NOMO-1 treated with DMSO at 0.1 percent for 48 hours (cell line): ENCODE measurements at regions not wholly inside any gene's neighbourhood (a gene's known extent, or its start where the extent isn't known, plus 50 kb on each side); places are given as distances from the start of the nearest gene placed in this dataset.
"Not testable (repeated sequence)": the region's sequence is repeated elsewhere in the genome, so short reads cannot be mapped to it uniquely, and the experiment has no call there.

Experiments
- DNase-seq: peaks from one replicate; lab custom pipeline; 2025; ENCODE audit not compliant: unreplicated experiment; lab: John Stamatoyannopoulos, UW

- no peak for DNase-seq
Measured at GRCh38 chr1:58257003-58257402, 289.5 kb downstream of the OMA1 start.

- no peak for DNase-seq
Measured at GRCh38 chr1:58256546-58256945, 290.0 kb downstream of the OMA1 start.

GRCh38 chr1:58256041-58256440 lies 290.5 kb downstream of the OMA1 start:
- no peak for DNase-seq

GRCh38 chr1:58255192-58255591 lies 291.3 kb downstream of the OMA1 start:
- no peak for DNase-seq

GRCh38 chr1:58251430-58252073 lies 295.0 kb downstream of the OMA1 start:
- DNase-seq, result peak; percentile 97

- DNase-seq, result no peak
Measured at GRCh38 chr1:58250587-58250948, 296.0 kb downstream of the OMA1 start.

GRCh38 chr1:58249737-58250586 lies 296.6 kb downstream of the OMA1 start:
- DNase-seq, result no peak

- DNase-seq, result no peak
Measured at GRCh38 chr1:58249388-58249736, 297.2 kb downstream of the OMA1 start.

- no peak for DNase-seq
Measured at GRCh38 chr1:58248791-58249190, 297.7 kb downstream of the OMA1 start.

- no peak for DNase-seq
Measured at GRCh38 chr1:58248072-58248471, 298.5 kb downstream of the OMA1 start.

- no peak for DNase-seq
Measured at GRCh38 chr1:58246549-58246948, 300.0 kb downstream of the OMA1 start.

GRCh38 chr1:58244872-58245271 lies 301.7 kb downstream of the OMA1 start:
- no peak for DNase-seq

- DNase-seq, result no peak
Measured at GRCh38 chr1:58238846-58239245, 307.7 kb downstream of the OMA1 start.

- DNase-seq, result no peak
Measured at GRCh38 chr1:58233729-58234128, 312.8 kb downstream of the OMA1 start.

- no peak for DNase-seq
Measured at GRCh38 chr1:58231204-58231603, 315.3 kb downstream of the OMA1 start.

- DNase-seq, result no peak
Measured at GRCh38 chr1:58227604-58228003, 318.9 kb downstream of the OMA1 start.

GRCh38 chr1:58223522-58223921 lies 323.0 kb downstream of the OMA1 start:
- no peak for DNase-seq

- no peak for DNase-seq
Measured at GRCh38 chr1:58220836-58221472, 325.6 kb downstream of the OMA1 start.

GRCh38 chr1:58216169-58216568 lies 330.4 kb downstream of the OMA1 start:
- DNase-seq, result not testable (repeated sequence)

GRCh38 chr1:58214674-58215073 lies 331.9 kb downstream of the OMA1 start:
- no peak for DNase-seq

GRCh38 chr1:58211869-58212268 lies 334.7 kb downstream of the OMA1 start:
- no peak for DNase-seq

- DNase-seq, result no peak
Measured at GRCh38 chr1:58209575-58209974, 337.0 kb downstream of the OMA1 start.
